COR-L47 (cell line): ENCODE measurements at regions not wholly inside any gene's neighbourhood (a gene's known extent, or its start where the extent isn't known, plus 50 kb on each side); places are given as distances from the start of the nearest gene placed in this dataset.

ENCODE experiments used
- DNase-seq: peaks from one replicate; lab custom pipeline; 2025; lab: John Stamatoyannopoulos, UW

- no peak for DNase-seq
These were observed 170.1 kb downstream of the IGLL1 start for GRCh38 chr22:23409976-23410375.

- DNase-seq: no peak
These were observed 171.8 kb downstream of the IGLL1 start for GRCh38 chr22:23408321-23408720.

- DNase-seq: no peak
These were observed 174.7 kb downstream of the IGLL1 start for GRCh38 chr22:23405366-23405851.

- DNase-seq: no peak
These were observed 175.3 kb downstream of the IGLL1 start for GRCh38 chr22:23404689-23405365.

DNA sequence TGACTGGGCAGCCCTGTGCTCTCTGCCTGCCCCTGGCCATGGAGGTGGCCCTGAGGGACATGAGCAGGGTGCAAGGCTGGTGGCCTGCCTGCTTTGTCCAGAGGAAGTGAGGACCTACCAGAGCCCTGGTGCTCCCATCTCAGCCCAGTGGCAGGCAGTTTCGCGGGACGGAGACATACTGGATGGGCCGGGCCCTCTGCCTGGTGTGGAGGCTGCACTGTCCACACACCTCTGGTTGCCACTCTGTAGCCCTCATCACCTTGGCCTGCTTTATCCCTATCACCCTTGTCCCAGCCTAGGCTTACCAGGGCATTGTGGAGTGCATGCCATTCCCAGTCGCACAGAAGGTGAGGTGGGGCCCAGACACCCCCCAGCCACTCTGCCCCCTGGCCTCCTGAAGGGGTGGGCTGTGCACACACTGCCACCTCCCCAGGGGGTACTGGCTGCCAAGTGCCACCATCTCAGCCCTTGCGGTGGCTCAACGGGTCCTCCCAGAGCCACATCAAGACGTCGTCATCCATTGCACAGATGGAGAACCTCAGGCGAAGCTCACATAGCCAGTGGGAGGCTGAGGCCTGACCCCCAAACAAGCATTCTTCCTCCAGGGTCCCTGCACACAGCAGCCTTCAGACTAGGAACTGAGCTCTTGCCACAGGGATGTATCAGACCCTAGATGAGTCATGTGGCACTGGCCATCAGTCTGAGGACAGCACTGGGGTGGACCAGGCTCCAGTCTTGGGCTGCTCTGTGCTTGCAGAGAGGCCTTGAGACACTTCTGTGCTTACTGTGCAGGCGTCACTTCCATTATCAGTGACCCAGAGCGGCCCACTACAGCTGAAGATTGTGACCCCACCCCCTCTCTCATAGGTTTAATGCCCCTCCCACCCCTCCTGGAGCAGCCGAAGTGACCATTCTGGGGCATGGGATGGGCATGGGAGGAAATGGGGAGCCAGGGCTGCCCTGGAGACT is 176.1 kb downstream of the IGLL1 start:
- no peak for DNase-seq

DNA sequence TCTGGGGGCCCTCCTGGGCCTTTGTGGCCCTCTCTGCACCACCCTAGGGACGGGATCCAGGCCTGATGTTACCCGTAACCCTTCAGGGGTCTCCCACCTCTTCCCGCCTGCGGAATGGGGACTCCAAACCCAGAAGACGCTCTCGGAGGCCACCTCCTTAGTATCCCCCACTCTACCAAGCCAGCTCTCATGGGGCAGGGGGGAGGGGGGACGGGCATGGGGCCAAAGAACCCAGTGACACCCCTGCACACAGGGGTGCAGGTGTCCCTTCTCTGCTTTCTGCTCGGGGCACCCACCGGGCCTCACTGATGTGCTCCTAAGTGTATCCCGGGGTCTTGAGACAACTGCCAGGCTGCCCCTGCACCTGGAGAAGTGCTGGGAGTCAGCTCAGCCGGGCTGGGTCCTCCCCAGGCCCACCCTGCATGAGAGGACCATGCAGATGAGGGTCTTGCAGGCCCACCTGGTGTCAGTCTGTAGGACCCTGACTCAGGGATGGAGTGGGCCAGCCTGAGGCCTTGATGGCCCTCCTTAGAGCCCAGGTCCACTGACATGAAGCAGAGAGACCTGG is 176.9 kb downstream of the IGLL1 start:
- no peak for DNase-seq

DNA sequence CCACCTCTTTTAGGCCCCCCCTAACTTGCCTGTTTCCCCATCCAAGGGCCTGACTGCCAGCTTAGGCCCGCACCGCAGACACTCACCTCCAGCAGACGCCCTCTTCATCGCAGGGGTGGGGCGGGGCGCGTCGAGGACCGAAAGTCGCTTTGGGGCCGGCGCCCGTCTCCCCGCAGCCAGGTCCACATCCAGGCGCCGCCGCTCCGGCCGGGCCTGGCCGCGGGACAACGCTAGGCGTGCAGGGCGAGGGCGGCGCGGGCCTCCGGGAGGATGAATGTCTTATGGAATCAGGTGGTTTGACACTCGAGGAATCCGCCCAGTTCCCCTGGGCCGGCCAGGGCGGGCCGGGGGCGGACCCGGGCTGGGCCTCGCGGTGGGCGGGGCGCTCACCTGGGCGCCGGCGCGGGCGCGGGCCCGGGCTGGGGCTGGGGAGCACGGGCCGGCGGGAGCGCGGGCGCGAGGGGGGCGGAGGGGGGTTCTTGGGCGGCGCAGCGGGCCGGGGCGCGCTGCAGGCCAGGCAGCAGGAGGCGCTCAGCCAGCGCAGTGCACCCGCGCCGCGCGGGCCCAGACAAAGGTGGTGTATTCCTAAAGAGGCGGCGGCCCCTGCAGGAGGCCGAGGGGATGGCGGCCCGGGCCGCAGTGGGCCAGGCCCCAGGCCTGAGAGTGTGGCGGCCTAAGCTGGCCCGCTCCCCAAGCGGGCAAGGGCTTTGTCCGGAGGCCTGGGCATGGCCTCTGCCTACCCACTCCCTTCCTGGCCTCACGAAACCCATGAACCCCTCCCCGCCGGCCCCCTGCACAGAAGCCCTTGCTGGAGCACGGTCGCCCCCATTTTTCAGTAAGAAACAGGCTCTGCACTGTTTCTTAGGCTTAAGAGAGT is 177.6 kb downstream of the IGLL1 start:
- DNase-seq: no peak

DNA sequence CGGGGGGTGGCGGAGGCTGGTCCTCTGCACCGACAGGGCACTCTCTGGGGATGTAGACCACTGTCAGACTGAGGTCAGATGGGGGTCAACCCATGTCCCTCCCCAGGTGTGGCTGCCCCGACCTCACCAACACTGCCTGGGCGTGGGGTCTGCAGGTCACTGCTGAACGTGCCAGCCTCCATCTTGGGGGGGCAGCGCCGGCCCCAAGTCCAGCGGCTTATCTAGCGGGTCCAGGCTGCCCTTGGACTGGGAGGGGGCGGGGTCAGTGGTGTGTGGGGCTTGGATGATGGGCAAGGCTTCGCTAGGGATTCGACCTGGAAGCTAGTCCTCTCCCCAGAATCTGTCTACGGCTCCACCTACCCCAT is 178.2 kb downstream of the IGLL1 start:
- DNase-seq: no peak

GRCh38 chr22:23401111-23401909 is 178.8 kb downstream of the IGLL1 start:
- no peak for DNase-seq

DNA sequence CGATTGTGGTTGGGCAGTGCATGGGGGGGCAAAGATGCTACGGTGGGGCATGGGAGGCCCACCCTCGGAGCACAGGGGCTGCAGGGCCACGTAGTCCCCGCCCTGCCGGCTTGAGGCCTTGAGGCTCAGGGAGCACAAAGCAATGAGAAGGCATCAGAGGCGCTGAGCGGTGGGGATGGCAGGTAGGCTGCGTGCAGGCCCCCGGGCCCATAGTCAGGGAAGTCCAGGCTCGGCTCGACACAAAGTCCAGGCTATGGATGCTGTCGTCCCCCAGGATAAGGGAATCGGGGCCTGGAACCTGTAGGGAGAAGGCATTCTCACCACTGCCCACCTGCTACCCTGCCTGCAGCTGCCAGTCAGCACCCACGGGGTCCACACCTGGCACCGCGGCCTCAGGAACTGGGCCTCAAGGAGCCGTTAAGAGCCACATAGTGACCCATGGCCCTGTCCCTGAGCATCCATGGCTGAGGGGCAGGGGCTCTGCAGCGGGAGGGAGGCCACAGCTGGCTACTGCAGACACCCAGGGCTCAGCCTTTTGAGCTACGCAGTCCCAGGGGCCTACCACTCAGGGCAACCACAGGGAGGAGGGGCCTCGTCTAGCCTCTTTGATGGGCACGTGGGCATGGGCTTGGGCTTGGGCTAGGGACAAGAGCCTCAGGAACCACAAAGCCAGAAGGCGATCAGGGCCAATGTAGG is 179.7 kb downstream of the IGLL1 start:
- no peak for DNase-seq

DNA sequence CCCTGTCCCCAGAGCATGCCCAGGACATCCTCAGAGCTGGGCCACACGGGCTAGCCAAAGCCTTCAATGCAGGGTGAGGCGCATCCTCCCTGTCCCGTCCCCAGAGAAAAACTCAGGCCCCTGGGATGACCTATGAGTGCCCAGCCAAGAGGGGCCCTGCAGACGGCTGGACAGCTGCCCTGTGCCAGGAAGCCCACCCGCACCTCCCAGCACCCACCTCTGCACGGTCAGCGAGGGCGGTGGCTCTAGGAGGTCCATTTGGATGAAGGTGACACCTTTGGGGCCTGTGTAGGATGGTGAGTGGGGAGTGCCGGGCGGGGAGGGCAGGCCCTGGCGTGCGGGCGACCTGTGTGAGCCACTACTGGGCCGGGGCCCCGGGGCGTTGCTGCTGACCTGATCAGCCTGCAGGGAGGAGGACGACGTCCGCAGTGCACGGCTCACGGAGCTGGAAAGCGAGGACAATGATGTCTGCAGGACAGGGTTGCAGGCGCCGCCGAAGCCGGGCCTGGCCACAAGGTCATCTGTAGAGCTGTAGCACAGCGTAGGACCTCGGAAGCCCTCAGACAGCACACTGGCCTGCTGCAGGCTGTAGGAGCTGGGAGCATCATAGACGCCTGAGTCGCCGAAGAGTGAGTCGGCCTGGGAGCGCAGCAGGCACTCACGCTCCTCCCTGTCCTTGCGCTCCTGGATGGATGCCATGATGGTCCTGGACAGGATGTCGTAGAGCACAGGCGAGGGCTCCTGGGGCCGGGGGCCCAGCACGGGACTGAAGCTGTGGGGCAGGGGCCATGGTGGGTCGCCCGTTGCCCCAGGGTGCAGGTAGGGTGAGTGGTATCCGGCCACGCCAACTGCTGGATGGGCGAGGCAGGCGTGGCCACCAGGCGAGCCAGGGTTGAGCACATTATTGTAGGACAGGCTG is 180.5 kb downstream of the IGLL1 start:
- no peak for DNase-seq

DNA sequence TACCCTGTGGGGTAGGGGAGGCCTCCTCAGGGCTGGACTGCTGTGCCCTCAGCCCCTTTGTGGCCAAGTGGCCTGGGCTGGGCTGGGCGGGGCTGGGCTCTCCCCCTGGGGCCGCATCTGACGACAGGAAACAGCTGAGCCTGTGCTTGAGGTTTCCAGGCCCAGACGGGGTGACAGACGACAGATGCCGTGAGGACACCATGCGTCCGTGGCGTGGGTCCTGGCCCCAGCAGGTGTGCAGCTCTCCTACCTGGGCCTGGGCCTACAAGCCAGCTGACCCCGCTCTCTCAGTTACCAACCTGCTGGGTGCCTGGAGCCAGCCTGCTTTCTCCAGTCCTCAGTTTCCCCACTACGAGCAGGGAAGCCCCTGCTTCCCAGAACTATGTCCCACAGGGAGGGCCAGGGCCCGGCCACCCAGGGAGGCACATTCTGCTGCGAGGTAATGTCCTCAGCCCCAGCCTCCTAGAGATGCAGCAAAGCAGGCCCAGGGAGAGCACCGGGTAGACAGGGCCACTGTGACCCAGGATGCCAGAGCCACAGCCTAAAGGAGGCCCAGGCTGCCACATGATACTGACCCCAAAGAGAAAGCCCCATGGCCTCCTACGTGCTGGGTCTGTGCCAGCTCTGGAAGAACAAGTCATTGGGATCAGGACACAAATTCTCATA is 181.3 kb downstream of the IGLL1 start:
- DNase-seq: no peak

DNA sequence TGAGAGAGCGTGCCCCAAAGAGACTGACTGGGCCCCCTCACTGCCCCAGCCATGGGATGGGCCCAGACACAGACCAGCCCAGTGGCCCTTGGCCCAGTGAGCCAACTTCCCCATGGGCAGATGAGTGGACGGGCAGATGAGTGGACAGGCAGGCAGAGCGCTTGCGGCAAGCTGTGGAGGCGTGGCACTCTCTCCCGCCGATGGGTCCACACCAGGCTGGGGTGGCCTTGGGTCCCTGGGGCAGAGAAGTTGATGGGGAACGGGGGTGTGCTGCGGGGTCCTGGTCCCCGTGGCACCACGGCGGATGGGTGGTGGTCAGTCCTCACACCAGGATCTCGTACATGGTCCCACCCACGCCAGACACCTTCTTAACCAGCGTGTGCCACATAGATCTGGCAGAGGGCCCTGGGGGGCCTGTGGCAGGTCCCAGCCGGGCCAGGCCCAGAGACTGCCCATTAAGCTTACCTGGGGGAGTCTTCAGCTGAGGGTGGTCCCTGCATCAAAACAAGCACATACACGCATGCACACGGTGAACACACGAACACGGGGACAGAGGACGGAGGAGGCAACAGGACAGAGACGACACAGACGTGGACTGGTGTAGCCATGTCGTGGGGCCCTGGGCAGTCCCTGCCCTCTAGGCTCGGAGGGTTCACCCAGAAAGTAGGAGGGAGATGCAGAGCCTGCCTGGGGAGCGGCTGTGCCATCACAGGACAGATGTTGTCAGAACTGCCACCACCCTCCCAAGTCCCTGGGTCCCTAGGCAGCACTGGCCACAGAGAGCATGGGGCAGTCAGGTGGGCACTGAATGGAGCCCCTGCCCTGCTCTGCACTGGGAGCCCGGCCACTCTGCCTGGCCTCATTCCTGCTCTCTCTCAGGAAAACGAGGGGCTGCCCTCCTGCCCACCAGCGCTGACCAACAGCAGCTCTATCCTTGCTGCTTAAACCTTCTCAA is 182.2 kb downstream of the IGLL1 start:
- no peak for DNase-seq

DNA sequence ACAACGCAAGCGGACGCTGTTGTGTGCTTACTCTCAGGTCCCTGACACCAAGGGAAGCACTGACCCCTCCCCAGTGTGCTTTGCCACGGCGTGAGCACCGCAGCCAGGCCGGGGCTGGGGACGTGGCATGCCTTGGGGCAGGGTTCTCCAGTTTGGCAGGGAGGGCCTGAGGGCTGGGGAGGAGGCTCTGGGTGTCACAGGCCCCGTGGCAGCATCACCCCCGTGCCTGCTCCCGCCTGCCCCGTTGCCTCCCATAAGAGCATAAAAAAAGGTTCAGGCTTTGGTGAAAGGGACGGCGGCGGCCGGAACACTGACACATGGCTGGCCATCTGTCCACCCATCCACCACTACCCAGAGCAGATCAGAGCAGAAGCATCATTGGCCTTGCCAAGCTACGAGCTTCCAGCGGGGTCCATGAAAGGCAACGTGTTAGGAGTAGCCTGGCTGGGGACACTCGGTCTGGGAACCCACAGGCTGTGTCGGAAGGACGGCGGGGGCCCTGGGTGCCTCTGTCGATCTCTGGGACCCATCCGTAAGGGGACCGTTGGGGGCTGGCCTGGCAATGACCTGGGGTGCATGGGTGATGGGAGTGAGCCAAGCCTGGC is 183.0 kb downstream of the IGLL1 start:
- DNase-seq: no peak

GRCh38 chr22:23396362-23397007 is 183.6 kb downstream of the IGLL1 start:
- no peak for DNase-seq

DNA sequence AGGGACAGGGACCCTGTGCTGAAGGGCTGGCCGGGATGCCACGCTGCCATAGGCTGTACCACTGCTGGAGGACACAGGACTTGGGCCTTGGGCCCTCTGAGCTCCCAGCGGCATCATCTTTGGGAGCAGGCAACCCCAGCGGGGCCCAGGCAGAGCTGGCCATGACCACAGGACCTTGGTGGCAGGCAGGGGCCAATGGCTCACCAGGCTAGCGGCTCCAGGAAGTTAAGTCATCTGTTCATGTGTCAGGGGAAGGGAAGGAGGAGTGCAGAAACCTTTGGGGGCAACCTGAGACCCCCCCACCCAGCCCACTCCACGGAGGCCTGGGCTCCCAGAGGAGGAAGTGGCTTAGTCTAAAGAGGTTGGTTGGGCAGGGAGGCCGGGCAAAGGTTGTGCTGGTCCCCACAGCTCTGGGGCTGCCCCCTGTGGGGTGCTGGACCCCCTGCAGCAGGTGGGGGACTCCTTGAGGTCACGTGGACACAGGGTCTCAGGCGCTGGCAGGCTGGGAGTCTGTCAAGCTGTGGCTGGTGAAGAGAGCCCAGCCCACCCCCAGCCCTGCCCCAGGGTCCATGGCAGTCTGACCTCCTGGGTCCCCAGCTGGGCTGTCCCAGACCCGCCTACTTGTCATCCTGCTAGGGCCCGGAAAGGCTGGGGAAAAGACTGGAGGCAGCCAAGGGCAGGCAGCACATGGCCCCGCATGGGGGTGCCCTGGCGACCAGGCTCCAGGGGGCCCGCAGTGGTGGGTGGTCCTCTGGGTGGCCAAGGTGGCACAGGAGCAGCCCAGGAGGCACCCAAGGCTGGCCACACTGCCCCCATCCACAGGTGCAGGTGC is 184.3 kb downstream of the IGLL1 start:
- no peak for DNase-seq
